Hindlimb muscle (tissue), 1 donor: ENCODE measurements at regions not wholly inside any gene's neighbourhood (a gene's known extent, or its start where the extent isn't known, plus 50 kb on each side); places are given as distances from the start of the nearest gene placed in this dataset.

Experiments
- DNase-seq: peaks from one replicate; pipeline ENCODE4 v3.0.0-alpha.2; 2013

DNA sequence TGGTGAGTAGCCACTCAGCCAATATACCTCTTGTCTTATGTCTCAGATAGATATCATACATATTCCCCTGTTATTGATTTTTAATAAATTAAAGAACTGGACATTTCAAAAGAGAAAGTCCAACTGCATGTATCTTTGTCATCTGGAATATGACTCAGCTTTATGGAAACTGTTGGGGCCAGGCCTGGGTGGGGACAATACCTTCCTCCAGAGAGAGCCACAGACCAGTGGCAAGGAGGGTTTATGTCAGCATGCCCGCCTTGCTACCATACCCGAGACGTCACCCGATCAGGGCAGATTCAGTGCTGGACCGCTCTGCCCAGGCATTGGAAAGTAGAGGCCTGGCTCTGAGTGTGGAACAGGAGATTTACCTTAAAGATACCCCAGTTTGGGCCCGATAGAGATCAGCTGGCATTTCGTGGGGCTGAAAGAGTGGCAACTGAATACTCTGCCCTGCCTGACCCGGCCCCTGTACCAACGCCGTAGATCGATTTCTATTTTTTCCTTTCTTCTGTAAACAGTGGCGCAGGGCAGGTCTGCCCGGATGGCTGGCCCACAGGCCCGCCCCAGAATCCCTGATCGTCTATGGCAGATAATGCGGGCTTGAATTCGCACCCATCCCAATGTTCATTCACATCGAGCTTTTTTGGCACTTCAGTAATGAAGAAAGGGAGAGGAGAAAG lies 158.6 kb downstream of the SALL1 start:
- no peak for DNase-seq

DNA sequence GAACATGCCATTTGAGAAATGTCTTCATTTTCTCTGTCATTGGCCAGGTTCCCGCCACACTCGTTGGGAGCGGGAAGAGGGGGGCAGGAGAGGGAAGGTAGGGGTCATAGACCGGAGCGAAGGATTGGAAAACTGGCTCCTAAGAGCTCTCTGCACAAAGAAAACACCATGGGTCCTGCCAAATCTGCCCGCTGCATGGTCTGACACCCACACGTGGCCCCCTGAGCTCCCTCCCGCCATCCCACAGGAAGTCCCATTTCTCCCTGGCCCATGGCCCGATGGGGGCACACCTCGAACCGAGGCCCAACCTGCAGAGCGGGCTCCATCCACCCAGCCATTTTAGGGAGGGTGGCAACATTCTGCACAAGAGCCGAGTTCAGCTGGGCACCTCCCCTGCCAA lies 159.6 kb downstream of the SALL1 start:
- no peak for DNase-seq

DNA sequence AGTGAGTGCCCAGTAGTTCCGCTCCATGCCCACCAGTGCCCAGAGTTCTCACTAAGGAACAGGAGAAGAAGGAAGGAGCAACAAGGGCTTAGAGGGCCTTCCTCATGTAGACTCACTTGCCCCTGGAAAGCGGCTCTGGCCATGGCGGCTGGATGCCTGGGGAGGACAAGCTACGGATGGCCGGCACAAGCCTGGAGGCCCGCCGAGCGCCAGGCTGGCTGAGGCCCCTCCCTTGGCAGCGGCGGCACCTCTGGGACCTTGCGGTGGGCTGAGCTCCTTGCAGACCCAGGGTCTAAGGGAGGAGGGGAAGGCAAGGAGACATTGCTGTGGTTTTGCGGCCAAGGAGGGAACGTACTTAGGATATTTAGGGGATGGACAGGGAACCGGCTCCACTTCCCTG lies 160.1 kb downstream of the SALL1 start:
- DNase-seq, result no peak

DNA sequence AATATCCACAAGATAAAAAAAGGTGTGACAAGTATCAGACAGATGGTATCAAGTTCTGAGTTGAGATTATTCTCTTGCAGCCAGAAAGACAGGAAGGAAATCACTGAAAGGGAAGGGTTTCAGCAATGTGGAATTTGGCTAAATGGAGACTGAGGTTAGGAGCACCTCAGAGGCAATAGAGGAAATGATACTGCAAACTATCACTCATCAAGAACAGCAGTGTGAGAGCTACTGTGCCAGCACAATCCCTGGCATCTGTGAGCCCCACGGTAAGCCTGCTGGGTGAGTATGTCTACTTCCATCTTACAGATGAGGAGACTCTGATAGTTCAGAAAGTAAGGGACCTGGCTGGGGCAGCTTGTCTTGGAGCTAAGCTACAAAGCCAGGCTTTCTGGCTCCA lies 162.0 kb downstream of the SALL1 start:
- DNase-seq, result no peak

DNA sequence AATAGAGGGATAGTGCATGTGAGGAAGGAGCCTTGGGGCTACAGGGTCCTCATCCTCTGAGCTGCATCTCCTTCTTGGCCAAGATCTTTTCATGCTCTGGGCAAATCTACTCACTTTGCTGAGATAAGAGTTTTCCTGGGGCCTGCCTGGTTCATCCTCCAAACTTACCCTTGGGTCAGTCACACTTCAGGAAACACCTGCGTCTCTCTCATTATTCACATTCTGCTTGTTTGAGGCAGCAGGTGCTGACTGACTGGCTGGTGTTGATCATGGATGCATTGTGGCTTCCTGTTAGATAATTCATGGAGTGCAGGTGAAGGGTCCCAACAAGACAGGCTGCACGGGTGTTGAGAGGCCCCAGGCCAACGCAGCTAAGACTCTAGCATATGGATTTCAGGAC lies 162.6 kb downstream of the SALL1 start:
- no peak for DNase-seq

DNA sequence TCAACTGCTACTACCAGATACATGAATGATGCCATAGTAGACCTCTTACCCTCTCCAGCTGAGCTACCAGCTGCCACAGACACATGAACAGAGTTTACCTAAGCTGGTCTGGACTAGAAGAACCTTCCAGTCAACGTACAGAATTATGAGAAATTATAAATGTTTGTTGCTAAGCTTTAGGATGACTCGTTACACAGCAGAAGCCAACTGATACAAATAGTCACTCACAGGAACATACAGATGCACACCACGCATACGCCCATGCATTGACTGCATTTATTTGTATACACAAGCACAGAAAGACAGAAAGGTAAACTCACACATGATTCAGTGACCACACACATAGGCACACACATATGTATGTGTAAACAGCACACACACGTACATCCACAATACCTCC lies 164.6 kb downstream of the SALL1 start:
- no peak for DNase-seq

DNA sequence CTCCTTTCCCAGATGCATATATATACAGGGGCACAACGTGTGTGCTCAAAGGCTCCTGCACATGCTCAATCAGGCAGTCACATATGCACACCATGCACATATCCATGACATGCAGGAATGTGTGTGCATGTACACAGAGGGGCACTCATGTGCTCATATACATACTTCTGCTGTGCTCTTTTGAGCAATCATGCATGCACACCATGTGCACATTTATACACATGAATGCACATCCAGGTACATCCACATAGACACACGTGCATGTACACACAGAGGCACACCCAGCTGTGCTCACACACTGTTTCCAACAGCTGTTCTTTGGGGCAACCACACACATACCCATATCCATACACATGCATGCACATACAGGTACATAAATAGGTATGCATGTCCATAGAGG lies 165.3 kb downstream of the SALL1 start:
- DNase-seq, result no peak

DNA sequence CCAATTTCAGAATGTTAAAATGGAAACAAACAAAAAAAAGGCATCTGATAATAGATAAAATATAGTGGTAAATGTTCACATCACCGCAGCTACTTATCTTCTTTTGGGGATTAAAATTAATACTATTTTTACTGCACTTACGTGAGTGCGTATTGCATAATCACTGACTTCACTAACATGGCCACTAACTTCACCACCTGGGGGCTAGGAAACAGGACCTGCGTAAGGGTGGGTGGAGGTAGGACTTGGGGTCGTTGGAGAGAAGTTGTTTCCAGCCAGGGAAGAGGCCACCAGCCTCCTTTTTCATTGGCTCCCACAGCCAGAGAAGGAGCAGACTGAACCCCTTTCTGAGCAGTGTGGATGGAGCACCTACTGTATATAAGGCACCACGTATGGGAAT lies 166.4 kb downstream of the SALL1 start:
- DNase-seq, result no peak

DNA sequence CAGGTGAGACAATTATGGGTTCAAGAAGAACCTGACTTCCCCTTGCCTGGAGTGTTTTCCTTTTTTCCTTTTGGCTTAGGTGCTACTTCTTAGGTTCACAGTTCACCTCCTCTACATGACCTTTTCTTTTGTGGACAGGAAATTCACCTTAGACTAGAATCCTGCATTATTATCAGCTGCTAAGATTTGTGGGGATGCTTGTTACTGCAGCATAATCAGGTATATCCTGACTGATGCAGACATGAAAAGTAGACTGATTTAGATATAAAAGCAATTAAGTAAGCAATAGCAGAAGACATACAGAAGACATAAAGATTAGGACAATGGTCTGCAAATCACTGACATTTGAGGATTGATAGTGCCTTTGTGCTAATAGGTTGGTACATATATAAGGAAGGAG lies 168.3 kb downstream of the SALL1 start:
- DNase-seq, result no peak

DNA sequence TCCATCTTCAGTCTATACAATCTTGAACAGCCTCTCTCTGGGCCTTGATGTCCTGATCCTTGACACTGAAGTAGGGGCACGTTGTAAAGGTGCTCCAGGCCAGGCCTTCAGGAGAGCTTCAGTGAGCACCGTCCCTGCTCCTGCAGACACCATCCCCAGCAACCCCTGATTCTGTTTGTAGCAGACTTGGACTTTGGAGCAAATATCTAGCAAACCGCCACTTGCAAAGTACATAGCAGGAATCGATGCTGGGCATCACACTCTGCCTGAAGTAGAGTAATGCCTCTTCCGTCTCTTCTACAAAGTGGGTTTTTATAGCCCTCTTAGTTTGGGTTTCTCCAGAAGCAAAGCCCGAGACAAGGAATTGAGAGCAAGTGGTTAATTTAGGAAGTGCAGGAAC lies 169.1 kb downstream of the SALL1 start:
- DNase-seq, result no peak

DNA sequence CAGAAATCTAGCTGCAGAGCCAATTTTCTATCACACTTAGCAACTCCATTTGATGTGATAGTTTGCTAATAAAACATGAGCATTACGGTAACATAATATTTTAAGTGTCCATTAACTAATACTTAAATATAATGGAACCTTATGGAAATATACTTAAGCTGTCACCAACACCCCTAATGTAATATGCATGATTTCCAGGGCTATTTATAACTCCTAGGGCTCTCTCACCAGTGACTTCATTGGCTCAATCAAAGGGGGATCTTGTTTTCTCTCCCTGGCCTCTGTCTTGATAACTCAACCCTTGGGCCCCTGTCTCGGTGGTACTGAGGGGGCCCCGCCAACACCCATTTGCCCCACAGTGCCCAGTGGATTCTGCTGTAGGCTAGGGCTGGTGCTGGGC lies 170.4 kb downstream of the SALL1 start:
- no peak for DNase-seq

DNA sequence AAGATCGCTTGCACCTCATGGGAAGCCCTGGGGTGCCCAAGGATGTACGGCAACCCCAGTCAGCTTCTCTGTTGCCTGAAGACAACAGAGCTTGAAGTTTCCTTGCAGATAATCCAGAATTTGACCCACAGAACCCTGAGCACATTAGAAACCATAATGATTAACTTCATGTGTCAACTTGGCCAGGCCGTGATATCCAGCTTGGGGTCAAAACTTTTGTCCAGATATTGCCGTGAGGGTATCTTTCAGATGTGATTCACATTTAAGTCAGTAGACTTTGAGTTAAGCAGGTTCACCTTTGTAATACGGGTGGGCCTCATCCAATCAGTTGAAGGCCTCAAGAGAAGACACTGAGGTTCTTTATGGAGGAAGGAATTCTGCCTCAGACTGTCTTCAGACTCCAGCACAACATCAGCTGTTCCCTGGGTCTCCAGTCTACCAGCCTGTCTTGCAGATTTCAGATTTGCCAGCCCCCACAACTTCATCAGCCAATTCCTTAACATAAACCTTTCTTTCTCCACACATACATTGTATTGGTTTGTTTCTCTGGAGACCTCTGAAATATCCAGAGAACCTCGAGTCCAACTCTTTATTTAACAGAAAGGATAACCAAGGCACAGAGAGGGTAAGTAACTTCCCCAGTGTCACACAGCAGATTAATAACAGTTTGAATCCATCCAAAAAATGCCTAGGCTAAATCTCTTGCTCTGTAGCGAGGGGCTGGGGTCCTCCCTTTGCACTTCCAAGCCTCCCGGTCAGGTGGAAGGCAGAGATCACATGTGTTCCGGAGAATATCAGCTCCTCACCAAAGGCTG lies 171.1 kb downstream of the SALL1 start:
- no peak for DNase-seq

DNA sequence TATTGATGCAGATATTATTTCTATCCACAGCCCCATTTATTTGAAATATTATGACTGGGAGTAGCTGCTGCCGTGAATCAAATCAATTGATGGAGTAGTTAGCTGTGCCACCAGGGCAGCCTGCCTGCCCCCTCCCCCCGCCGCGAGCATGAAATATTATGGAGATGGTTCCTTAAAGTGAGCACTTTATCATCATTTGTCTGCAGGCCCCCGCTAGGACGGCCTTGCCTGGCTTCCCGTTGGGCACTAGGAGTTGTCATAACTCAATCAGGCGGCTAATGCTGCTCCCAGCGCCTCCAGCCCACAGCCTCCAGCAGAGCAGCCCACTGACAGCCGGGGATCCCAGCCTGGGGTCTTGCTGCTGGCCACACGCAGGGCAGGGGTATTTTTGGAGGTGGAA lies 173.9 kb downstream of the SALL1 start:
- no peak for DNase-seq

DNA sequence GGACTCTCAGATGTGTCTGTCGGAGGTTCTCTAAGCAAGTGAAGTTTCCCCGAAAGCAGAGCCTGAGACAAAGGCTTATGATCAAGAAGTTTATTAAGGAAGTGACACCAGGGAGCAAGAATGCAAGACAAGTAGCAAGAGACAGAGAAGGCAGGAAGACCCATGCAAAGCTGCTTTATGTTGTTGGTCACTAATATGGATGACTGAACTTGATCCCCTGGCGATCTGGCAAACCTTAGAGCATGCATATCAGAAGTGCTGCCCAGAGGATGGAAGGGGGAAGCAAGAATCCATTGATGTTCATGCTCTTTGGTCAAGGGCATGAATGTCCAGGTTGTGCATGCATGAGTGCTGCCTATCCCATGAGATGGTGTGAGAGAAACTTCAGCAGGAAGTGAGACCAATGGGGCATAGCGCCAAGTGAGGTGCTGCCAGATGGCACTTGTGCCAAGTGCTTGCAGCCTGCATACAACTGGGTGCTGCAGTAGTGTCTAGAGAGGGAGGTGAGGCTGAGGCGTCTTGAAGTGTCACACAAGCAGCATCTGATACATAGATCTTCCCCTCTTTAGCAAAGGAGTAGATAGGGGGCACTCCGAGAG lies 176.5 kb downstream of the SALL1 start:
- no peak for DNase-seq

DNA sequence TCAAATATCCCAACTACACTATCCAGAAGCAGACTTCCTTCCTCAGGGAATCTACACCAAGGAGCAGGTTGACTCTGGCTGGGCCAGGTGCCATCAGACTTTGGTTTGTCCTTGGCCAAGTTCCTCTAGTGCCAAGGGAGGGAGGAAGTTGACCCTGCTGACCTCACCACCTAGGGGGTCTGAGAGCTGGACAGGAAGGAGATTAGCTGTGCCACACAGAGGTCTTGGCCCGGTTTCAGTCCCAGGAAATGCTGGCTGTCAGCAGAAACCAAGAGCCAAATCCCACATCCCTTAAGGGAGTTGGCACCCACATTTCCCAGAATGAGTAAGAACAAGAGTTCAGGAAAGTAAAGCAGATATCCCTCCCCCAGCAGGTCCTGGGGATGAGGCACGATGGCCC lies 178.2 kb downstream of the SALL1 start:
- DNase-seq, result no peak

DNA sequence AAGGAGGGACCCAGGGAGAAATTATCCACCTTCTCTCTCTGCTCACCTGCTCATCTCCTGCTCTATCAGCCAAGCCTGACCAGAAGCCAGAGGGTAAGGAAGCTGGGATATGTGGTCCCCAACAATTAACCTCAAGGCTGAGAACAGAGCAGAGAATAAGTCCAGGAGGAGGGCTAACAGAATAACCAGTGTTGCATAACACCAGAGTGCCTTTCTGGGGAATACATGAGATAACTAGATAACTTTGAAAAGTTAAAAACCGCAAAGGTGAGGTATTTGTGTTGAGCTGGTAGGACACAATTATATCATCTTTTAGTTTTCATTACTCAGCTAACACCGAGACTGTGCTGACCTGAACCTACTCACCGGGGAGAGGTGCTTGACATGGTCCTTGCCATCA lies 180.8 kb downstream of the SALL1 start:
- no peak for DNase-seq

DNA sequence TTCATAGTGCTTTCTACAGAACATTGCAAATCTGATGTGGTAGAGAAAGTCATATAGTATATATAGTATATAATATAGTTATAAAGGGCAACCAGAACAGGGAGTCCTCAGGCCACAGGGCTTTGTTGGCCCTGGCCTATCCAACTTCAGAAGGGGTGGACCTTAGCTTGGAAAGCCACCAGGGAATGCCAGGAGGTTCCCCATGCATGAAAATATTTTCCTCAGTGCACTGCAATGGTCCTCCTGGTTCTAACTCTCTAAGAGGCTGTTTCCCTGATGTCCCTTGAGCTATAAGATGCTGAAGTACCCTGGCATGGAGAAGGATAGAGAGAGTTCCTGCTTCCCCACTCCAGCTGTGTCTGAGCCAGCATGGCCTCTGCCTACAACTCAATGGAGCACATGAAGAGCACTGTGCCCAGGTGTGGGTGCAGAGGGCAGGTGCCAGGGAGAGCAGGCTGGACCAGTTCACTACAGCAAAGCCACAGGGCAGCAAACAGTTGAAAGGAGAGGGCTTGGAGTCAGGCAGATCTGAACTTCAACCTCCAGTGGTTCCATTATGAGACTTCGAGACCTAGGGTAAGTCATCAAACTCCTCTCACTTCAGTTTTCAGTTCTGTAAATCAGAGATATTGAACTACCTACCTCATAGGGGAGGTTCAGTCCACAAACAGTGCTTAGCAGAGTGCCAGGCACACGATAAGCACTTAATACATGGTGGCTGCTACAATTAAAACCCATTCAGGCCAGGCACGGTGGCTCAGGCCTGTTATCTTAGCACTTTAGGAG lies 183.1 kb downstream of the SALL1 start:
- no peak for DNase-seq

DNA sequence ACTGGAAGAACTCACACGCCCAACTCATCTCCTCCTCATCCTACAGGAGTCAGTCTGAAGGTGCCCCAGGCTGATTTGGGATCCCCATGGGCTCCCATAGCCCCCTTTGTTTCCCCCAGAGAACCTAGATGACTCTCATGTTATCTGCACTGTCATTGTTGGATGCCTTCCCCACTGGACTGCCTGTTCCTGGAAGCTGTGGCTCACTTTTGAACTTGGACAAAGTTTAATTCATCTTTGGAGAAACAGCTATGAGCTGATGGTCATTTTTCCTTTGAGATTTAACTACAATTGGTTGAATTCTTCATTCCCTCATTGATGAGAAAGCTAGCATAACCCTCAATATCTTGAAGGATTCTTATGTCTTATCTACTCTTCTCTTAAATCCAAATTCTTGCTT lies 186.6 kb downstream of the SALL1 start:
- no peak for DNase-seq

DNA sequence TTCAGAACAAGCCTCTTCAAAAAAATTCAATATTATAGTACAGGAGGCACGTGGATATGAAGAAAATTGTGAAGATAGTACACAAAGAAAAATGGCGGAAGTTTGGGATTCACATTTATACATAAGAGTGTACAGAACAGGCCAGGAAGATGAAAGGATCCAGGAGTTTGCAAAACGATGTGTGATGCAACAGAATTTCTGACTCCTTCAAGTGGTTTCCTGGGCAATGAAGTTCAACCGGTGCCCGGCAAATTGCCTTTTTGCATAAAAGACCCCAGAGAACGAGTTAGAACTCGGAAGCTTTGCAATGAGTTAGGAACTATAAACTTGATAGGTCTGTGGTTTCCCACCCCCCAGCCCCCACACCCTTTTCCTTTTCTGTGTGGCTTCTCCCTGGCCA lies 189.1 kb downstream of the SALL1 start:
- no peak for DNase-seq

DNA sequence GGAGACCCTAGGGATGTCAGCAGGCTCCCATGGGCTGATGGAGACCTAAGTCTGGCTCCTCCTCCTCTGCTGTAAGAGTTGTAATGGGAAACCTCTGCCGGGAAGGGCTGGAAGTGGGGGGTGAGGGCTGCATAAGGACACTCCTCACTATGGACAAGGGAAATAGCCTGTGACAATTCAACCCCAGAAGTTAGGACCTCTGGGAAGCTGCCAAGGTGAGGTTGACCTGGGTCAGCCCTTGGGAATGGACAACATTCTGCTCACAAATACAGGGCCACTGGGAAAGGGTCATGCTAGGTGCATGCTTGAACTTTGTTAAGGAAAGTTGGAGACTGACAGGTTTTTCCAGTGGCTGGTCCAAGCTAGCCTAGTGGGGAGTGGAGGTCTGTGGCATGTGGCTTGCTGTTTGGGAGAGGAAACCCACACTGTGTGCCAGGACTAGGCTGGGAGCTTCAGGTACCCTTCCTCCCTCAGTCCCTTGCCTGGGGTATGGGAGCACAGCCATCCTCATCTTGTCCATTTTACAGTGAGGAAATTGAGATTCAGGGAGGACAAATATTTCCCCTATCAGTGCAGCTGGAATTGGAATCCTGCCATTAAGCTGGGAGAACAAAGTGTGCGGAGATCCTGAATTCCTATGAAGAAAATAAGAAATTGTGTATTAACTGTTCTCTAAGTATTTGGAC lies 190.4 kb downstream of the SALL1 start:
- no peak for DNase-seq

DNA sequence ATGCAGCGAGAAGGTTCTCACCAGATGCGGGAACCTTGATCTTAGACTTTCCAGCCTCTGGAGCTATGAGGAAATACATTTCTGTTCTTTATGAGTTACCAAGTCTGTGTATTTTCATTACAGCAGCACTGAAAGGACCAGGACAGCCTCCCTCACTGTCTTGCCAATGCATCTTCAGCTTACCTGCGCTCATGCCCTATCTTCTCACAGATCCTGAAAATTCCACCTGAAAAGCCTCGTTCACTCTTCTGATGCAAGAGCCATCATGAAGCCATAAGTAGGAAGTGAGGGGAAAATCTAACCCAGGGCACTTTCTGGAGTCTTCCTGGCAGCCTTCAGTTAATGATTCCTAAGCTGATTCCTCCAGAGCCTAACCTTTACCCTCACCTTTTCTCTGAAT lies 194.0 kb downstream of the SALL1 start:
- DNase-seq, result no peak

DNA sequence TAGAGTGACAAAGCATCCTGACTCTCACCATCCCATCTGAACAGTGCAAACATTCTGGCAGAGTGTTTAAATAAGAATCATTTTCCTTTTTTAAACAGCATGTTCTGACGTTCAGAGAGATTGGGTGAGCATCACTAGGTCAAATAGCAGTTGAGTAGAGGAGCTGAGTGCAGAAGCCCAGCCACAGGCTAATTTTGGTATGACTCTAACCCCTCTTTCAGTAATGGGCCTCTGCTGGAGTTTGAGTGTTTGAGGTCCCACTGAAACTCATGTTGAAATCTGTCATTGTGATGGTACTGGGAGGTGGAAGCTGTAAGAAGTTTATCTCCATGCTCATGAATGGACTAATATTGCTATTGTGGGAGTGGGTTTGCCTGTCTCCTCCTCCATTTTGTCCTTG lies 194.4 kb downstream of the SALL1 start:
- no peak for DNase-seq

DNA sequence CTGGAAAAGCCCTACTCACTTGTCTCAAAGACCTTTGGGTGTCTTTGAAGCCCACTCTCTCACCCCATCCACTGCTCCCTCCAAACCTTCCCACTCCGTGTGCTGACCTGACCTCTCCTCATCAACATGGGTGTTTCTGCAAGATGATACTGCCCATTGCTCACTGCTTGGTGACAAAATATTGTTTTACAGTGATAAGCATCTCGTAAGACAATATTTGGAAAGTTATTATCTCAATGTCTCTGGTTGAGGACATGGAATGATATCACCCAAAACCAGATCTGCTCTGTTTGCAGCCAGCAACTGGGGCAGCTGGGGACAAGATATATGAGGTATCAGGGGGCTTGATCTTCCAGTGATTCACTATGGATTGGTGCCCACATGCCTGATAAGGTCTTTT lies 195.8 kb downstream of the SALL1 start:
- DNase-seq, result no peak
